ENCODE measurements at regions not wholly inside any gene's neighbourhood (a gene's known extent, or its start where the extent isn't known, plus 50 kb on each side); places are given as distances from the start of the nearest gene placed in this dataset.

GRCh38 chr13:74778946-74779345 is 644.7 kb upstream of the KLF12 start:
- intact Hi-C loops (cut with DNase I) = no loop called here
- Histone ChIP-seq H3K4me3 (no peak overlapping the region), H3K9me3 (no peaks in the 10 kb centered on the region), H3K27ac (no peak overlapping the region), H3K27me3 (ENCODE audit: low read depth) (no peaks in the 10 kb centered on the region), H3K4me1 (no peaks in the 10 kb centered on the region), H3K36me3 (no peaks in the 10 kb centered on the region)
- TF ChIP-seq CTCF (IDR thresholded peaks at IDR 0.05) = no peak
- no peak for DNase-seq
- ATAC-seq = no peak

GRCh38 chr13:74778087-74778486 is 643.9 kb upstream of the KLF12 start:
- no peak overlapping the region for H3K4me3 ChIP-seq
- no peaks in the 10 kb centered on the region for H3K27me3 ChIP-seq (ENCODE audit: low read depth)
- no peak for ATAC-seq
- H3K9me3 ChIP-seq = no peaks in the 10 kb centered on the region
- H3K27ac ChIP-seq = no peak overlapping the region
- no peak for TF ChIP-seq CTCF (IDR thresholded peaks at IDR 0.05)
- intact Hi-C loops (cut with DNase I) = no loop called here
- H3K4me1 ChIP-seq = no peaks in the 10 kb centered on the region
- no peaks in the 10 kb centered on the region for H3K36me3 ChIP-seq
- no peak for DNase-seq

- Histone ChIP-seq H3K36me3 (no peaks in the 10 kb centered on the region), H3K4me3 (no peak overlapping the region), H3K27ac (no peak overlapping the region), H3K4me1 (no peaks in the 10 kb centered on the region), H3K27me3 (ENCODE audit: low read depth) (no peaks in the 10 kb centered on the region), H3K9me3 (no peaks in the 10 kb centered on the region)
- no peak for TF ChIP-seq CTCF (IDR thresholded peaks at IDR 0.05)
- intact Hi-C loops (cut with DNase I) = no loop called here
- ATAC-seq = no peak
- no peak for DNase-seq
Observed at GRCh38 chr13:74774264-74774663, 640.1 kb upstream of the KLF12 start.

- Histone ChIP-seq H3K27me3 (ENCODE audit: low read depth) (no peaks in the 10 kb centered on the region), H3K4me1 (no peaks in the 10 kb centered on the region), H3K36me3 (no peaks in the 10 kb centered on the region), H3K27ac (no peak overlapping the region), H3K9me3 (no peaks in the 10 kb centered on the region), H3K4me3 (no peak overlapping the region)
- no peak for TF ChIP-seq CTCF (IDR thresholded peaks at IDR 0.05)
- intact Hi-C loops (cut with DNase I) = no loop called here
- DNase-seq (no peak), ATAC-seq (no peak)
Observed at GRCh38 chr13:74773248-74773647, 639.0 kb upstream of the KLF12 start.

GRCh38 chr13:74771964-74772363 is 637.8 kb upstream of the KLF12 start:
- intact Hi-C loops (cut with DNase I) = no loop called here
- DNase-seq (no peak), ATAC-seq (no peak)
- Histone ChIP-seq H3K27ac (no peak overlapping the region), H3K27me3 (ENCODE audit: low read depth) (no peaks in the 10 kb centered on the region), H3K4me1 (no peaks in the 10 kb centered on the region), H3K36me3 (no peaks in the 10 kb centered on the region), H3K9me3 (no peaks in the 10 kb centered on the region), H3K4me3 (no peak overlapping the region)
- TF ChIP-seq CTCF (IDR thresholded peaks at IDR 0.05) = no peak

GRCh38 chr13:74770361-74770760 is 636.2 kb upstream of the KLF12 start:
- H3K9me3 ChIP-seq = no peaks in the 10 kb centered on the region
- intact Hi-C loops (cut with DNase I) = no loop called here
- no peaks in the 10 kb centered on the region for H3K36me3 ChIP-seq
- no peak overlapping the region for H3K4me3 ChIP-seq
- H3K27me3 ChIP-seq (ENCODE audit: low read depth) = no peaks in the 10 kb centered on the region
- no peak for ATAC-seq
- no peak for TF ChIP-seq CTCF (IDR thresholded peaks at IDR 0.05)
- no peak for DNase-seq
- H3K27ac ChIP-seq = no peak overlapping the region
- no peaks in the 10 kb centered on the region for H3K4me1 ChIP-seq

All from lower lobe of right lung (tissue), 2 donors.